ENCODE measurements at regions not wholly inside any gene's neighbourhood (a gene's known extent, or its start where the extent isn't known, plus 50 kb on each side); places are given as distances from the start of the nearest gene placed in this dataset.

GRCh38 chr15:62431817-62432216 is 266.7 kb upstream of the C2CD4B start:
- intact Hi-C loops (cut with DNase I), result no loop called here

GRCh38 chr15:62432702-62433398 is 267.8 kb upstream of the C2CD4B start:
- H3K4me1 ChIP-seq, result no peaks in the 10 kb centered on the region
- H3K27ac ChIP-seq, result no peak overlapping the region
- no peaks in the 10 kb centered on the region for H3K27me3 ChIP-seq
- ATAC-seq, result no peak
- no peak for DNase-seq
- no peaks in the 10 kb centered on the region for H3K9me3 ChIP-seq
- intact Hi-C loops (cut with DNase I), result no loop called here
- 83% methylated on average over 4 of the region's 5 CpGs for WGBS (ENCODE audit: insufficient coverage, low coverage, low lambda C conversion rate, missing lambda C conversion rate)
- no peak for TF ChIP-seq POLR2A (IDR thresholded peaks at IDR 0.05)
- TF ChIP-seq, protein P1, sequence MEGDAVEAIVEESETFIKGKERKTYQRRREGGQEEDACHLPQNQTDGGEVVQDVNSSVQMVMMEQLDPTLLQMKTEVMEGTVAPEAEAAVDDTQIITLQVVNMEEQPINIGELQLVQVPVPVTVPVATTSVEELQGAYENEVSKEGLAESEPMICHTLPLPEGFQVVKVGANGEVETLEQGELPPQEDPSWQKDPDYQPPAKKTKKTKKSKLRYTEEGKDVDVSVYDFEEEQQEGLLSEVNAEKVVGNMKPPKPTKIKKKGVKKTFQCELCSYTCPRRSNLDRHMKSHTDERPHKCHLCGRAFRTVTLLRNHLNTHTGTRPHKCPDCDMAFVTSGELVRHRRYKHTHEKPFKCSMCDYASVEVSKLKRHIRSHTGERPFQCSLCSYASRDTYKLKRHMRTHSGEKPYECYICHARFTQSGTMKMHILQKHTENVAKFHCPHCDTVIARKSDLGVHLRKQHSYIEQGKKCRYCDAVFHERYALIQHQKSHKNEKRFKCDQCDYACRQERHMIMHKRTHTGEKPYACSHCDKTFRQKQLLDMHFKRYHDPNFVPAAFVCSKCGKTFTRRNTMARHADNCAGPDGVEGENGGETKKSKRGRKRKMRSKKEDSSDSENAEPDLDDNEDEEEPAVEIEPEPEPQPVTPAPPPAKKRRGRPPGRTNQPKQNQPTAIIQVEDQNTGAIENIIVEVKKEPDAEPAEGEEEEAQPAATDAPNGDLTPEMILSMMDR (IDR thresholded peaks at IDR 0.05), result no peak
- no peak overlapping the region for H3K4me3 ChIP-seq
- no peaks in the 10 kb centered on the region for H3K36me3 ChIP-seq

More at GRCh38 chr15:62431817-62432216, 266.7 kb upstream of the C2CD4B start:
- H3K9me3 ChIP-seq, result no peaks in the 10 kb centered on the region
- DNase-seq (no peak), ATAC-seq (no peak)
- no peak overlapping the region for H3K4me3 ChIP-seq
- no peaks in the 10 kb centered on the region for H3K36me3 ChIP-seq
- whole genome bisulfite sequencing (ENCODE audit: insufficient coverage, low coverage, low lambda C conversion rate, missing lambda C conversion rate), result 73% methylated on average over 4 of the region's 5 CpGs
- H3K27ac ChIP-seq, result no peak overlapping the region
- no peaks in the 10 kb centered on the region for H3K4me1 ChIP-seq
- no peaks in the 10 kb centered on the region for H3K27me3 ChIP-seq
- no peak for TF ChIP-seq POLR2A (IDR thresholded peaks at IDR 0.05)
- TF ChIP-seq, protein P1 (IDR thresholded peaks at IDR 0.05), result no peak

DNA sequence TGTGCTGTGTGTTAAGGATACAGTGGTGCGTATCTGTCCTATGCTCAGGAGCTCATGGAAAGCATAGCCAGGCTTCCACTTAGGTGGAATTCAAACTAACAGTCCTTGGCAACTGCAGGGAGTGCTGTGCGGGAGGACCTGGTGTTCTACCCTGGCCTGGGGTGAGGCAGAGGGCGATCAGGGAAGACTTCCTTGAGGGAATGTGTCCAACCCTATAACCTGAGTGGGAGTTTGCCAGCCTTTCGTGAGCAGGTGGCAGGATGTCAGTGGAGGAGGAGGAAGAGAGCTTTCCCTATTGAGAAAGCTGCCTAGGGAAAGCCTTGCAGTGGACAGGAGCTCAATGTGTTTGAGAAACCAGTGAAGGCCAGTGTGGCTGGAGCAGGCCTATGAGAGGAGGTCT is 271.1 kb upstream of the C2CD4B start:
- ATAC-seq, result no peak

GRCh38 chr15:62437753-62438152 is 272.7 kb upstream of the C2CD4B start:
- intact Hi-C loops (cut with DNase I), result no loop called here
- no peaks in the 10 kb centered on the region for H3K27me3 ChIP-seq
- WGBS (ENCODE audit: insufficient coverage, low coverage, low lambda C conversion rate, missing lambda C conversion rate), result 100% methylated on average over 1 of the region's 2 CpGs
- TF ChIP-seq, protein P1 (IDR thresholded peaks at IDR 0.05), result no peak
- no peak for TF ChIP-seq POLR2A (IDR thresholded peaks at IDR 0.05)
- no peak for DNase-seq
- H3K27ac ChIP-seq, result no peak overlapping the region
- no peaks in the 10 kb centered on the region for H3K9me3 ChIP-seq
- no peak overlapping the region for H3K4me3 ChIP-seq
- no peaks in the 10 kb centered on the region for H3K36me3 ChIP-seq
- ATAC-seq, result no peak
- peaks cover 0 to 5% (median 0%) of the 10 kb centered on the region in 4 donors for H3K4me1 ChIP-seq

More for the DNA sequence above, 271.1 kb upstream of the C2CD4B start:
- no peak for DNase-seq
- Histone ChIP-seq H3K27ac (no peak overlapping the region), H3K4me3 (no peak overlapping the region), H3K9me3 (no peaks in the 10 kb centered on the region), H3K36me3 (no peaks in the 10 kb centered on the region), H3K4me1 (peaks cover 0 to 5% (median 0%) of the 10 kb centered on the region in 4 donors), H3K27me3 (no peaks in the 10 kb centered on the region)
- WGBS (ENCODE audit: insufficient coverage, low coverage, low lambda C conversion rate, missing lambda C conversion rate), result 85% methylated on average over 3 of the region's 4 CpGs
- intact Hi-C loops (cut with DNase I), result no loop called here
- TF ChIP-seq, protein P1 (IDR thresholded peaks at IDR 0.05), result no peak
- TF ChIP-seq POLR2A (IDR thresholded peaks at IDR 0.05), result no peak
